SU-DHL-6 (cell line): ENCODE measurements at regions not wholly inside any gene's neighbourhood (a gene's known extent, or its start where the extent isn't known, plus 50 kb on each side); places are given as distances from the start of the nearest gene placed in this dataset.

Experiments
- H2AFZ ChIP-seq: fragments of 200-600 bp; sonication (generic); 2 replicates; pipeline ENCODE4 v1.6.1; 2014; ENCODE audit warnings: low read depth, mild to moderate bottlenecking, moderate library complexity, mixed read lengths, antibody characterized with exemption, low read length; ENCODE audit not compliant: severe bottlenecking
- H3F3A ChIP-seq: fragments of 200-600 bp; shearing (Covaris generic); 2 replicates; pipeline ENCODE4 v1.6.0; 2016; ENCODE audit warnings: antibody characterized with exemption, mild to moderate bottlenecking; ENCODE audit not compliant: insufficient read depth
- H3K27ac ChIP-seq: fragments of 200-600 bp; sonication (generic); 2 replicates; pipeline ENCODE4 v1.5.1; 2016; ENCODE audit warnings: low read depth, mild to moderate bottlenecking, low read length, moderate library complexity, mixed read lengths
- H3K27me3 ChIP-seq: fragments of 200-600 bp; sonication (generic), shearing (Covaris generic); 2 replicates; pipeline ENCODE4 v1.6.0; 2014; ENCODE audit warnings: mild to moderate bottlenecking, low read length
- H3K36me3 ChIP-seq: fragments of 200-600 bp; sonication (generic); 2 replicates; pipeline ENCODE4 v1.6.1; 2014; ENCODE audit warnings: mild to moderate bottlenecking, low read length, mixed read lengths
- H3K4me2 ChIP-seq: fragments of 300-600, 200-600 bp; shearing (Covaris generic), sonication (generic); 2 replicates; pipeline ENCODE4 v1.6.0; 2014; ENCODE audit warnings: low read length, low read depth, mild to moderate bottlenecking; ENCODE audit not compliant: poor library complexity, severe bottlenecking
- H3K4me3 ChIP-seq: fragments of 200-600 bp; sonication (generic); 2 replicates; pipeline ENCODE4 v1.5.1; 2014; ENCODE audit warnings: antibody characterized with exemption, low read length, mild to moderate bottlenecking, mixed read lengths; ENCODE audit not compliant: insufficient read depth, poor library complexity, severe bottlenecking
- H3K79me2 ChIP-seq: fragments of 200-600 bp; sonication (generic); 2 replicates; pipeline ENCODE4 v1.6.1; 2014; ENCODE audit warnings: mild to moderate bottlenecking, low read length, moderate library complexity; ENCODE audit not compliant: insufficient read depth
- H3K9ac ChIP-seq: fragments of 200-600 bp; sonication (generic); 2 replicates; pipeline ENCODE4 v1.7.0; 2014; ENCODE audit warnings: mild to moderate bottlenecking, low read length
- H3K9me2 ChIP-seq: fragments of 200-600 bp; sonication (generic); replicated peaks from 2 replicates; pipeline ENCODE4 v1.6.1; 2014; ENCODE audit warnings: low read length; ENCODE audit not compliant: insufficient read depth
- H3K9me3 ChIP-seq: fragments of 200-600 bp; sonication (generic); 2 replicates; pipeline ENCODE4 v1.6.1; 2014; ENCODE audit warnings: low read length, mixed read lengths; ENCODE audit not compliant: insufficient read depth
- H4K20me1 ChIP-seq: fragments of 200-600 bp; sonication (generic); 2 replicates; pipeline ENCODE4 v1.6.1; 2014; ENCODE audit warnings: low read depth, mild to moderate bottlenecking, antibody characterized with exemption, low read length, moderate library complexity, mixed read lengths
- EZH2phosphoT487 ChIP-seq: fragments of 200-600 bp; sonication (generic), shearing (Covaris generic); conservative IDR thresholded peaks from 2 replicates; pipeline ENCODE4 v1.6.1; 2018; ENCODE audit warnings: mild to moderate bottlenecking, antibody characterized with exemption, low read length, moderate library complexity, mixed read lengths
- TF ChIP-seq, protein P1 (sequence below): fragments of 200-600 bp; sonication (generic); IDR thresholded peaks from one replicate; pipeline ENCODE4 v1.5.1; 2017; ENCODE audit warnings: antibody characterized with exemption, mild to moderate bottlenecking, low read length, moderate library complexity; ENCODE audit not compliant: insufficient read depth, poor library complexity, severe bottlenecking

GRCh38 chr2:11990576-11990975 is 244.1 kb downstream of the LPIN1 start:
- Histone ChIP-seq H3K79me2 (no peaks in the 10 kb centered on the region), H3K27ac (no peak overlapping the region)

DNA sequence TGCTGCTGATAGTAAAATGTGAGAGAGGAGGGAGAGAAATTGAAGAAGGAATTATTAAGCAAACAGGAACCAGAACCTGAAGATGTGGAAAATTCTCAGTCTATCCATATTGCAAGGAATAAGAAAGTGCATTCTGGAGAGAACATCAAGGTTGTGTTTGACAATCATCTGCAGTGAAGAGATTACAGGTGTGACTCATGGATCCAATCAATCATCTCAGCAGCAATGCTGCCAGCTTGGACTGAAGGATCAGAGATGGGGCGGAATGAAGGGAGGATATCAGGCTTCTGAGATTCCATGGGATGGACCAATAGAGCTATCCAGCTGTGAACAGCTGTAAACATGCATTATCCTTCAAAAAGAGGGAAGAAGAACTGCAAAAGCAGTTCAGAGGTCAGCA is 247.3 kb downstream of the LPIN1 start:
- Histone ChIP-seq H3K9ac (no peak overlapping the region), H3K9me3 (no peaks in the 10 kb centered on the region; the same call in 1 of the 2 replicates), H3K4me2 (no peak overlapping the region), H3K4me3 (no peak overlapping the region), H3K27me3 (no peaks in the 10 kb centered on the region), H4K20me1 (no peaks in the 10 kb centered on the region), H3K79me2 (no peaks in the 10 kb centered on the region), H3F3A (peaks cover 15% of the 10 kb centered on the region), H3K36me3 (peaks cover 7% of the 10 kb centered on the region; the same call in 1 of the 2 replicates), H3K9me2 (no peaks in the 10 kb centered on the region), H2AFZ (no peak overlapping the region), H3K27ac (no peak overlapping the region)
- TF ChIP-seq, protein P1, sequence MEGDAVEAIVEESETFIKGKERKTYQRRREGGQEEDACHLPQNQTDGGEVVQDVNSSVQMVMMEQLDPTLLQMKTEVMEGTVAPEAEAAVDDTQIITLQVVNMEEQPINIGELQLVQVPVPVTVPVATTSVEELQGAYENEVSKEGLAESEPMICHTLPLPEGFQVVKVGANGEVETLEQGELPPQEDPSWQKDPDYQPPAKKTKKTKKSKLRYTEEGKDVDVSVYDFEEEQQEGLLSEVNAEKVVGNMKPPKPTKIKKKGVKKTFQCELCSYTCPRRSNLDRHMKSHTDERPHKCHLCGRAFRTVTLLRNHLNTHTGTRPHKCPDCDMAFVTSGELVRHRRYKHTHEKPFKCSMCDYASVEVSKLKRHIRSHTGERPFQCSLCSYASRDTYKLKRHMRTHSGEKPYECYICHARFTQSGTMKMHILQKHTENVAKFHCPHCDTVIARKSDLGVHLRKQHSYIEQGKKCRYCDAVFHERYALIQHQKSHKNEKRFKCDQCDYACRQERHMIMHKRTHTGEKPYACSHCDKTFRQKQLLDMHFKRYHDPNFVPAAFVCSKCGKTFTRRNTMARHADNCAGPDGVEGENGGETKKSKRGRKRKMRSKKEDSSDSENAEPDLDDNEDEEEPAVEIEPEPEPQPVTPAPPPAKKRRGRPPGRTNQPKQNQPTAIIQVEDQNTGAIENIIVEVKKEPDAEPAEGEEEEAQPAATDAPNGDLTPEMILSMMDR = no peak
- no peak for TF ChIP-seq EZH2phosphoT487

More at GRCh38 chr2:11990576-11990975, 244.1 kb downstream of the LPIN1 start:
- TF ChIP-seq, protein P1 = no peak
- TF ChIP-seq EZH2phosphoT487 = no peak
- Histone ChIP-seq H2AFZ (no peak overlapping the region), H3K9me3 (no peaks in the 10 kb centered on the region), H4K20me1 (no peaks in the 10 kb centered on the region), H3K27me3 (no peaks in the 10 kb centered on the region), H3K4me2 (no peak overlapping the region), H3K36me3 (peaks cover 4% of the 10 kb centered on the region; the same call in 1 of the 2 replicates), H3K9me2 (no peaks in the 10 kb centered on the region), H3K4me3 (no peak overlapping the region), H3F3A (no peaks in the 10 kb centered on the region), H3K9ac (no peak overlapping the region)

GRCh38 chr2:11995456-11995855 is 249.0 kb downstream of the LPIN1 start:
- no peak overlapping the region for H3K4me3 ChIP-seq
- no peak overlapping the region for H3K4me2 ChIP-seq
- no peaks in the 10 kb centered on the region; the same call in 1 of the 2 replicates for H3K9me3 ChIP-seq
- H3K36me3 ChIP-seq = peaks cover 7% of the 10 kb centered on the region; the same call in 1 of the 2 replicates
- peaks cover 17% of the 10 kb centered on the region for H3F3A ChIP-seq
- no peaks in the 10 kb centered on the region for H3K9me2 ChIP-seq
- H3K9ac ChIP-seq = no peak overlapping the region
- no peaks in the 10 kb centered on the region for H4K20me1 ChIP-seq
- H3K79me2 ChIP-seq = no peaks in the 10 kb centered on the region
- H3K27ac ChIP-seq = no peak overlapping the region
- no peak overlapping the region for H2AFZ ChIP-seq
- TF ChIP-seq, protein P1 = no peak
- TF ChIP-seq EZH2phosphoT487 = no peak
- H3K27me3 ChIP-seq = no peaks in the 10 kb centered on the region
